GM23248 (cell line): ENCODE measurements at regions not wholly inside any gene's neighbourhood (a gene's known extent, or its start where the extent isn't known, plus 50 kb on each side); places are given as distances from the start of the nearest gene placed in this dataset.

Experiments
- DNase-seq: peaks from one replicate; pipeline ENCODE4 v3.0.0-alpha.2; 2015
- H2AFZ ChIP-seq: fragments of 200-600 bp; sonication (generic); 2 replicates; pipeline ENCODE4 v1.6.1; 2016; ENCODE audit warnings: antibody characterized with exemption
- H3F3A ChIP-seq: fragments of 200-600 bp; sonication (generic); 2 replicates; pipeline ENCODE4 v1.6.1; 2016; ENCODE audit warnings: mild to moderate bottlenecking, antibody characterized with exemption, mixed run types; ENCODE audit not compliant: insufficient read depth
- H3K27ac ChIP-seq: fragments of 200-600 bp; sonication (generic); 2 replicates; pipeline ENCODE4 v1.5.1; 2016; ENCODE audit warnings: mild to moderate bottlenecking
- H3K27me3 ChIP-seq: fragments of 200-600 bp; sonication (generic); replicated peaks from 2 replicates; pipeline ENCODE4 v1.6.1; 2016; ENCODE audit warnings: mild to moderate bottlenecking; ENCODE audit not compliant: insufficient read depth
- H3K36me3 ChIP-seq: fragments of 200-600 bp; sonication (generic); 2 replicates; pipeline ENCODE4 v1.6.1; 2016; ENCODE audit warnings: low read depth, mild to moderate bottlenecking
- H3K4me1 ChIP-seq: fragments of 200-600 bp; sonication (generic); 2 replicates; pipeline ENCODE4 v1.6.1; 2016; ENCODE audit warnings: mild to moderate bottlenecking; ENCODE audit not compliant: insufficient read depth
- H3K4me2 ChIP-seq: fragments of 200-600 bp; sonication (generic); one replicate; pipeline ENCODE4 v1.6.1; 2016; ENCODE audit warnings: mild to moderate bottlenecking; ENCODE audit not compliant: unreplicated experiment
- H3K4me3 ChIP-seq: fragments of 200-600 bp; sonication (generic); 2 replicates; pipeline ENCODE4 v1.5.1; 2016; ENCODE audit warnings: mild to moderate bottlenecking
- H3K79me2 ChIP-seq: fragments of 200-600 bp; sonication (generic); 2 replicates; pipeline ENCODE4 v1.6.1; 2016; ENCODE audit warnings: mild to moderate bottlenecking; ENCODE audit not compliant: insufficient read depth
- H3K9ac ChIP-seq: fragments of 200-600 bp; sonication (generic); 2 replicates; pipeline ENCODE4 v1.6.1; 2016; ENCODE audit warnings: mild to moderate bottlenecking
- H3K9me2 ChIP-seq: fragments of 200-600 bp; sonication (generic); 2 replicates; pipeline ENCODE4 v1.6.1; 2016; ENCODE audit warnings: mixed run types, mild to moderate bottlenecking, moderate library complexity; ENCODE audit not compliant: insufficient read depth
- H3K9me3 ChIP-seq: fragments of 200-600 bp; sonication (generic); one replicate; pipeline ENCODE4 v1.6.1; 2017; ENCODE audit warnings: low read depth
- H4K20me1 ChIP-seq: fragments of 200-600 bp; sonication (generic); 2 replicates; pipeline ENCODE4 v1.6.0; 2016; ENCODE audit not compliant: insufficient read depth
- EZH2 ChIP-seq: fragments of 200-600 bp; sonication (generic); IDR thresholded peaks from 2 replicates; pipeline ENCODE4 v1.6.1; 2018; ENCODE audit warnings: antibody characterized with exemption, mild to moderate bottlenecking; ENCODE audit not compliant: insufficient read depth, poor library complexity, severe bottlenecking
- EZH2phosphoT487 ChIP-seq: fragments of 200-600 bp; sonication (generic); IDR thresholded peaks from 2 replicates; pipeline ENCODE4 v1.6.1; 2018; ENCODE audit warnings: antibody characterized with exemption, moderate library complexity, mild to moderate bottlenecking, low read depth; ENCODE audit not compliant: insufficient read depth
- WGBS, 2 experiments: methylation state at CpG; one replicate each; pipeline ENCODE4 v1.1.6; 2015 to 2017; ENCODE audit warnings: low lambda C conversion rate in 2 of 2, low coverage in 1 of 2; ENCODE audit errors: missing lambda C conversion rate in 2 of 2; 5-methylcytosine and 5-hydroxymethylcytosine counted together
- in situ Hi-C: fragments of 300-500 bp; cut with MboI; formaldehyde crosslinking; loops from 2 replicates; pipeline ENCODE4 v1.15.0; 2020

- in situ Hi-C loops, result no loop called here
- H2AFZ ChIP-seq, result peak overlapping the region; percentile 27; the same call in 1 of the 2 replicates
- peak overlapping the region; percentile 47 for H3K4me3 ChIP-seq
Measured at GRCh38 chr2:23286758-23287704, 97.9 kb upstream of the KLHL29 start.

DNA sequence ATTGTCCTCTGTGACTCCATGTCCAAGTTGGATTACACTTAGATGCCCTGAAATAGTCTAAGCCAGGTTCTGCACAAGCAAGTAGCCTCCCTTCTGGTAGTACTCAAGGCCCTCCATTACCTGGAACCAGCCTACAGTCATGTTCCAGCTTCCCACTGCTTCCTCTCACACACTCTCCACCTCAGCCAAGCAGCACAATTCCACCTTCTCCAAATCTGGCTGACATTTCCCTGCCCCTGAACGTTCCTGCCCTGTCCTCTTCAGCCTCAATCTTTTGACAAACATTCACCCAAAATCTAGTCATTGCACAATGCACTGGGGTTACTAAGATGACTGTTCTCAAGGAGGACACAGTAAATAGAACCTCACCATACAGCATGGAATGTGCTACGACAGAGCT lies 95.3 kb upstream of the KLHL29 start:
- in situ Hi-C loops, result no loop called here
- Histone ChIP-seq H3K27ac (no peak overlapping the region), H3K79me2 (no peaks in the 10 kb centered on the region), H2AFZ (no peak overlapping the region), H3K4me1 (peaks cover 60% of the 10 kb centered on the region), H3K9ac (no peak overlapping the region), H3K9me2 (no peaks in the 10 kb centered on the region), H4K20me1 (no peaks in the 10 kb centered on the region), H3K36me3 (no peaks in the 10 kb centered on the region), H3K9me3 (no peaks in the 10 kb centered on the region), H3K4me3 (no peak overlapping the region), H3K4me2 (no peak overlapping the region), H3K27me3 (no peaks in the 10 kb centered on the region), H3F3A (peaks cover 39% of the 10 kb centered on the region)
- TF ChIP-seq EZH2 (no peak), EZH2phosphoT487 (no peak)
- DNase-seq, result no peak
- 70 to 78% methylated on average over 2 of the region's 2 CpGs for WGBS, 2 experiments

More at GRCh38 chr2:23286758-23287704, 97.9 kb upstream of the KLHL29 start:
- TF ChIP-seq EZH2phosphoT487, result no peak
- H3K27ac ChIP-seq, result peak overlapping the region; percentile 72
- H3K36me3 ChIP-seq, result no peaks in the 10 kb centered on the region
- no peaks in the 10 kb centered on the region for H4K20me1 ChIP-seq
- peaks cover 34% of the 10 kb centered on the region for H3F3A ChIP-seq
- H3K4me1 ChIP-seq, result peaks cover 42% of the 10 kb centered on the region
- peak overlapping the region; percentile 90 for H3K4me2 ChIP-seq
- no peaks in the 10 kb centered on the region for H3K27me3 ChIP-seq
- no peaks in the 10 kb centered on the region for H3K9me3 ChIP-seq
- DNase-seq, result peak; percentile 90
- WGBS, 2 experiments, result 11 to 16% methylated on average over 6 of the region's 6 CpGs
- H3K9ac ChIP-seq, result peak overlapping the region; percentile 23; the same call in 1 of the 2 replicates
- no peaks in the 10 kb centered on the region for H3K79me2 ChIP-seq
- H3K9me2 ChIP-seq, result no peaks in the 10 kb centered on the region

DNA sequence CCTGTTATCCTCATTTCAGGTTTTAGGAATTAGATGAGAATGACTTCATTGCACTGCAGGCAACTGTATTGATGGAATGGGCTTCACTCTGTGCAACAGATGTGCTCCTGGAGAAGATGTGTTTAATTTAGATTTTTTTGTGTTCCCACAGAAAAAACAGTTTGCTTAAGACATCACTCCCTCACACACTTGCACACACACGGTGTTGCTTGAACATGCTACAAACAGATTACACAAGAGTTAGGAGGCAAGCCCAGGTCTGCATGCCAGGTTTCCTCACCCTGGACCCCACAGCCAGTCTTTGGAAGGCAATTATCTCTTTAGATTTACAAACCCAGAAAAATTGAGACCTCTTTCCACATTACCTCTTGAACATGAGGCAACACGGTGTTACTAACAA lies 93.7 kb upstream of the KLHL29 start:
- H3K27ac ChIP-seq, result no peak overlapping the region
- H3K36me3 ChIP-seq, result no peaks in the 10 kb centered on the region
- peaks cover 51% of the 10 kb centered on the region for H3K4me1 ChIP-seq
- no peaks in the 10 kb centered on the region for H3K27me3 ChIP-seq
- H4K20me1 ChIP-seq, result no peaks in the 10 kb centered on the region
- in situ Hi-C loops, result no loop called here
- no peaks in the 10 kb centered on the region for H3K9me2 ChIP-seq
- DNase-seq, result peak; percentile 48
- H2AFZ ChIP-seq, result no peak overlapping the region
- 17% methylated on average over 2 of the region's 2 CpGs for WGBS, 2 experiments
- no peak overlapping the region for H3K4me3 ChIP-seq
- no peaks in the 10 kb centered on the region for H3K9me3 ChIP-seq
- no peaks in the 10 kb centered on the region for H3K79me2 ChIP-seq
- H3K4me2 ChIP-seq, result no peak overlapping the region
- TF ChIP-seq EZH2 (no peak), EZH2phosphoT487 (no peak)
- no peak overlapping the region for H3K9ac ChIP-seq
- peaks cover 30% of the 10 kb centered on the region for H3F3A ChIP-seq

- Histone ChIP-seq H3K9me2 (no peaks in the 10 kb centered on the region), H3K4me2 (no peak overlapping the region), H3K4me3 (no peak overlapping the region), H3K9me3 (no peaks in the 10 kb centered on the region), H4K20me1 (no peaks in the 10 kb centered on the region), H3K36me3 (no peaks in the 10 kb centered on the region), H3K27me3 (no peaks in the 10 kb centered on the region), H3K9ac (no peak overlapping the region), H2AFZ (no peak overlapping the region), H3K79me2 (no peaks in the 10 kb centered on the region), H3K27ac (no peak overlapping the region), H3F3A (peaks cover 22% of the 10 kb centered on the region), H3K4me1 (peaks cover 43% of the 10 kb centered on the region)
- in situ Hi-C loops, result no loop called here
- peak; percentile 12 for DNase-seq
- WGBS, 2 experiments, result 92 to 94% methylated on average over 2 to 3 of the region's 3 CpGs
- TF ChIP-seq EZH2, result no peak
- TF ChIP-seq EZH2phosphoT487, result no peak
Measured at GRCh38 chr2:23292024-23292423, 93.0 kb upstream of the KLHL29 start.
